OCI-LY7 (cell line): ENCODE measurements at regions not wholly inside any gene's neighbourhood (a gene's known extent, or its start where the extent isn't known, plus 50 kb on each side); places are given as distances from the start of the nearest gene placed in this dataset.

Experiments
- BruUV-seq: library from RNA; stranded (reverse); fragments of 400-500 nt; replicated peaks from 2 replicates; lab custom pipeline; 2021; lab: Mats Ljungman, UMichigan
- CTCF ChIA-PET: fragments of 300-600 bp; sonication (Branson Sonifier 250); formaldehyde crosslinking; loops from one replicate; lab custom pipeline; 2022; ENCODE audit warnings: antibody characterized with exemption; ENCODE audit not compliant: unreplicated experiment; lab: Charles Lee
- POLR2A ChIA-PET: fragments of 300-600 bp; sonication (Branson Sonifier 250); formaldehyde crosslinking; loops from one replicate; lab custom pipeline; 2022; ENCODE audit warnings: antibody characterized with exemption; lab: Charles Lee
- DNase-seq: peaks from one replicate; pipeline ENCODE4 v3.0.0-alpha.2; 2015; ENCODE audit warnings: low spot score
- H2AFZ ChIP-seq: fragments of 200-600 bp; sonication (generic), shearing (Covaris generic); 2 replicates; pipeline ENCODE4 v1.6.1; 2014; ENCODE audit warnings: mild to moderate bottlenecking, antibody characterized with exemption, low read length, moderate library complexity
- H3K27ac ChIP-seq: fragments of 200-600 bp; sonication (generic); 2 replicates; pipeline ENCODE4 v1.5.1; 2014; ENCODE audit warnings: mixed run types, low read depth, mild to moderate bottlenecking, moderate library complexity, low read length, inconsistent platforms; ENCODE audit not compliant: poor library complexity, severe bottlenecking
- H3K36me3 ChIP-seq: fragments of 200-600 bp; sonication (generic); 2 replicates; pipeline ENCODE4 v1.6.1; 2014; ENCODE audit warnings: mild to moderate bottlenecking, antibody characterized with exemption, low read length, moderate library complexity, mixed read lengths; ENCODE audit not compliant: insufficient read depth
- H3K4me1 ChIP-seq: fragments of 200-600 bp; sonication (generic); 2 replicates; pipeline ENCODE4 v1.5.1; 2014; ENCODE audit warnings: mild to moderate bottlenecking, low read length; ENCODE audit not compliant: insufficient read depth, poor library complexity, severe bottlenecking
- H3K4me2 ChIP-seq: fragments of 200-600 bp; sonication (generic); 2 replicates; pipeline ENCODE4 v1.6.1; 2014; ENCODE audit warnings: mild to moderate bottlenecking, low read length
- H3K4me3 ChIP-seq: fragments of 200-600 bp; sonication (generic); 2 replicates; pipeline ENCODE4 v1.5.1; 2014; ENCODE audit warnings: mild to moderate bottlenecking, low read depth, low read length; ENCODE audit not compliant: poor library complexity, severe bottlenecking
- H3K79me2 ChIP-seq: fragments of 200-600 bp; sonication (generic); 2 replicates; pipeline ENCODE4 v1.6.1; 2016; ENCODE audit warnings: low read depth, mild to moderate bottlenecking, low read length, moderate library complexity, mixed read lengths; ENCODE audit not compliant: insufficient read depth
- H3K9me2 ChIP-seq: fragments of 200-600 bp; sonication (generic); 2 replicates; pipeline ENCODE4 v1.6.1; 2016; ENCODE audit warnings: mild to moderate bottlenecking, low read length, mixed read lengths; ENCODE audit not compliant: insufficient read depth
- H3K9me3 ChIP-seq: fragments of 200-600 bp; sonication (generic); 2 replicates; pipeline ENCODE4 v1.6.1; 2014; ENCODE audit warnings: mild to moderate bottlenecking, mixed run types, low read length, mixed read lengths
- H4K20me1 ChIP-seq: fragments of 200-600 bp; sonication (generic); 2 replicates; pipeline ENCODE4 v1.6.1; 2014; ENCODE audit warnings: mild to moderate bottlenecking, antibody characterized with exemption, low read length, moderate library complexity, mixed read lengths; ENCODE audit not compliant: insufficient read depth
- CTCF ChIP-seq: fragments of 200-600 bp; sonication (generic); conservative IDR thresholded peaks from 2 replicates; pipeline ENCODE4 v1.5.1; 2014; ENCODE audit warnings: mild to moderate bottlenecking, antibody characterized with exemption, low read length, moderate library complexity, mixed read lengths
- EZH2phosphoT487 ChIP-seq: fragments of 200-600 bp; sonication (generic); IDR thresholded peaks from 2 replicates; pipeline ENCODE4 v1.6.1; 2018; ENCODE audit warnings: low read depth, borderline replicate concordance, mild to moderate bottlenecking, mixed run types, antibody characterized with exemption, low read length, moderate library complexity, mixed read lengths
- intact Hi-C: fragments of 100-400 bp; cut with micrococcal nuclease; formaldehyde crosslinking; loops from one replicate; pipeline ENCODE4 v1.10.0; 2022; ENCODE audit not compliant: unreplicated experiment

GRCh38 chr6:92174398-92175073 is 1244.8 kb downstream of the EPHA7 start:
- Histone ChIP-seq H3K4me3 (no peak overlapping the region), H4K20me1 (no peaks in the 10 kb centered on the region), H3K79me2 (no peaks in the 10 kb centered on the region), H3K27ac (no peak overlapping the region), H3K36me3 (no peaks in the 10 kb centered on the region), H3K9me2 (no peaks in the 10 kb centered on the region), H3K4me2 (no peak overlapping the region), H3K4me1 (no peaks in the 10 kb centered on the region), H3K9me3 (no peaks in the 10 kb centered on the region), H2AFZ (no peak overlapping the region)
- CTCF ChIA-PET = no interaction called here
- POLR2A ChIA-PET = no interaction called here
- DNase-seq = no peak
- intact Hi-C loops = no loop called here
- BruUV-seq = no TSS peak
- TF ChIP-seq CTCF = no peak
- no peak for TF ChIP-seq EZH2phosphoT487

- H3K4me2 ChIP-seq = no peak overlapping the region
- no peak for DNase-seq
- no peak for TF ChIP-seq EZH2phosphoT487
- no peak for TF ChIP-seq CTCF
- CTCF ChIA-PET = no interaction called here
- no peaks in the 10 kb centered on the region for H3K9me3 ChIP-seq
- H3K9me2 ChIP-seq = no peaks in the 10 kb centered on the region
- BruUV-seq = no TSS peak
- no peaks in the 10 kb centered on the region for H3K79me2 ChIP-seq
- no peaks in the 10 kb centered on the region for H3K4me1 ChIP-seq
- no peaks in the 10 kb centered on the region for H4K20me1 ChIP-seq
- POLR2A ChIA-PET = no interaction called here
- H2AFZ ChIP-seq = no peak overlapping the region
- intact Hi-C loops = no loop called here
- no peaks in the 10 kb centered on the region for H3K36me3 ChIP-seq
- no peak overlapping the region for H3K27ac ChIP-seq
- no peak overlapping the region for H3K4me3 ChIP-seq
These were observed 1249.9 kb downstream of the EPHA7 start for GRCh38 chr6:92169506-92169905.

- intact Hi-C loops = no loop called here
- TF ChIP-seq EZH2phosphoT487 = no peak
- TF ChIP-seq CTCF = no peak
- no peak overlapping the region for H3K4me2 ChIP-seq
- no peak for DNase-seq
- no peaks in the 10 kb centered on the region for H3K79me2 ChIP-seq
- H3K4me1 ChIP-seq = no peaks in the 10 kb centered on the region
- H3K27ac ChIP-seq = no peak overlapping the region
- H3K4me3 ChIP-seq = no peak overlapping the region
- POLR2A ChIA-PET = interaction anchor here (0.5 to 0.6 kb wide), 2 partner anchors 9 to 1961 kb away, joined by 3 read pairs; no protein-coding TSS in a partner anchor
- H4K20me1 ChIP-seq = no peaks in the 10 kb centered on the region
- CTCF ChIA-PET = no interaction called here
- no TSS peak for BruUV-seq
- no peaks in the 10 kb centered on the region for H3K9me3 ChIP-seq
- H3K9me2 ChIP-seq = no peaks in the 10 kb centered on the region
- H2AFZ ChIP-seq = no peak overlapping the region
- no peaks in the 10 kb centered on the region for H3K36me3 ChIP-seq
These were observed 1252.7 kb downstream of the EPHA7 start for GRCh38 chr6:92166666-92167065.
